GM18517 (cell line): ENCODE measurements at regions not wholly inside any gene's neighbourhood (a gene's known extent, or its start where the extent isn't known, plus 50 kb on each side); places are given as distances from the start of the nearest gene placed in this dataset.

Source experiments
- ATAC-seq: cut with Tn5 transposase; IDR thresholded peaks from one replicate; pipeline ENCODE4 v1.9.1; 2021; ENCODE audit warnings: mild to moderate bottlenecking, moderate library complexity; ENCODE audit not compliant: unreplicated experiment

DNA sequence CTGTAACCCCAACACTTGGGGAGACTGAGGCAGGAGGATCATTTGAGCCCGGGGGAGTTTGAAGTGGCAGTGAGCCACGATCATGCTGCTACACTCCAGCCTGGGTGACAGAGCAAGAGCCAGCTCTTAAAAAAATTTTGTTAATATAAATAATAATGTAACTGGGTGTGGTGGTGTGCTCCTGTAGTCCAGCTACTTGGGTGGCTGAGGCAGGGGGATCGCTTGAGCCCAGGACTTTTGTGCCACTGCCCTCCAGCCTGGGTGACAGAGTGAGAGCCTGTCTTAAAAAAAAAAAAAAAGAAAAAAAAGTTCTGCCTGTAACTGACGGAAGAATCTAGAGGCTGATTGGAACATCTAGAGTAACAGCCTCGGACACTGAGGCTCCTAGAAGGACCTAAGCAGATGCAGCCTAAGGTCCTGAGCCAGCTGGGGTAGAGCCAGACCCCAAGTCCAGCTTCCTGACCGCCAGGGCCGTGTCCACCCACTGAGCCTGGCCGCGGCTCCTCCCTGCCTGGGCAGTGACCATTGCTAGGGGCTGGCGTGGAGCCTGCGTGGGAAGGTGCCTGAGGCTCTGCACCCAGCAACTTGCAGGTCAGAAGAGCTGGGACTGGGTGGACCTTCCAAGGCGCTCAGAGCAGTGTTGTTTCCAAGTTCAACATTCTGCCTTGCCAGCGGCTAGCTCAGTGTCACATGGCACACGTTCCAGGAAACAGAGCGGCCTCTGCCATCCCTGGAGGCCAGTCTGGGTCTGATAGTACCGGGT lies 209.4 kb upstream of the CIBAR2 start:
- no peak for ATAC-seq

DNA sequence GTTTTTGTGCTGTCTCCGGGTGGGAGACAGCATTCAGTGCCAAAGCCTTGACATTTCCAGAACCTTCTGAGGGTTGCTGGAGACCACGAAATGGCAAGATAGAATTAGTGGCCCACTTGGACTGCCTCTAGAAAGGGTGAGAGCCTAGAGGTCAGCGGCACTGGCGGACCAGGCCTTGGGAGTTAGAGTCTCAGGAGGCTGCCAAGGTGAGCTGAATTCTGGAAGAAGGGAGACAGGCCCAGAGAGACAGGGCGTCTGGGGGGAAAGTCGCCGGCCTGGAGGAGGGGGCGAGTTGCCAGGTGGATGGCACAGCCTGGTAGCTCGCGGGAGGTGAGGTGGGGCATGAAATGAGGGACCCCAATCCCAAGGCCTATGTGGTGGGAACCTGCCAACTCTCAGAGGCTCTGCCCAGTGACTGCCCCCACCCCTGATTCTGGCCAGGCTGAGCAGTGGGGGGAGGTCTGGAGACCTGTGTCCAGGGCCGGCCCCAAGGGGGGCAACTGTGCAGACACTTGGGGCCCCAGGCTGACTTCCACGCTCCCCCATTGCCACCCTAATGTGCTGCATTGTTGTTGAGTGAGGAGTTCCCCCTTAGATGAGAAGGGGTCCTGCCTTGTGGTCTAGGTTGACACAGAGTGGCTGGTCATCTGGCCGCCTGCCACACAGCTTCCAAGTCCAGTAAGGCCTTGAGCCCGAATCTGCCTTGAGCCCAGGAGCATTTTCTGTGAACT lies 211.1 kb upstream of the CIBAR2 start:
- no peak for ATAC-seq

- ATAC-seq = no peak
Measured at GRCh38 chr16:85323961-85324253, 211.6 kb upstream of the CIBAR2 start.

DNA sequence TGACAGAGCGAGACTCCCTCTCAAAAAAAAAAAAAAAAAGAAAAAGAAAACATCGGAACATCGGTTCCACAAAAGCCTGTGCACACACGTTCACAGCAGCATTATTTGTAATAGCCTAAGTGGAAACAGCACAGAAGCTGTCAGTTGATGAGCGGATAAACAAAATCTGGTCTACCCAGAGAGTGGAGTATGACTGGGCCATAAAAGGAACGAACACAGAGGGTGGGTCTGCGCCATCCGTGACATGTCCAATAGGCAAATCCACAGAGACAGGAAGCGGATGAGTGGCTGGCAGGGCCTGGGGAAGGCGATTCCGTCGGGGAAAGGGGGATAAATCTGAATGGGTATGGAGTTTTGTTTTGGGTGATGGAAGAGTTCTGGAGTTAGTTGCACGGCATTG lies 212.2 kb upstream of the CIBAR2 start:
- no peak for ATAC-seq

DNA sequence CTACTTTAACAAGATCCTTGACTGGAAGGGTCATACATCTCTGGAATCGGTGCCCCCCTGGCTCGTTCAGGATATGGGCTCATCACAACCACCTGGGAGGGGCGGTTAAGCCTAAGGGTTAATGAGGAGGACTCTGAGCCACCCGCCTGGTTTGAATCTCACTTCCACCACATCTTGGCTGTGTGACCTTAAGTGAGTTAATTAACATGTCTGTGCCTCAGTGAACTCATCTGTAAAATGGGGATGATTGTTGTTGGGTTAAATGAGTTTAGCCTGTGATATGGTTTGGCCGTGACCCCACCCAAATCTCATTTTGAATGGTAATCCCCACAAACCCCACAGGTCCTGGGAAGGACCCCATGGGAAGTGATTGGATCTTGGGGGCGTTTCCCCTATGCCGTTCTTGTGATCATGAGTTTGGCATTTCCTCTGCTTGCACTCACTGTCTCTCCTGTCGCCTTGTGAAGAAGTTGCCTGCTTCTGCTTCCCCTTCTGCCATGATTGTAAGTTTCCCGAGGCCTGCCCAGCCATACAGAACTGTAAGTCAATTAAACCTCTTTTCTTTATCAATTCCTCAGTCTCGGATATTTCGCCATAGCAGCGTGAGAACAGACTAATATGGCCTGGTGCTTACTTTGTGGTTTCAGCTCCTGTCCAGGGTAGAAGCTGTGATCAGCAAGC lies 214.0 kb upstream of the CIBAR2 start:
- ATAC-seq = no peak

DNA sequence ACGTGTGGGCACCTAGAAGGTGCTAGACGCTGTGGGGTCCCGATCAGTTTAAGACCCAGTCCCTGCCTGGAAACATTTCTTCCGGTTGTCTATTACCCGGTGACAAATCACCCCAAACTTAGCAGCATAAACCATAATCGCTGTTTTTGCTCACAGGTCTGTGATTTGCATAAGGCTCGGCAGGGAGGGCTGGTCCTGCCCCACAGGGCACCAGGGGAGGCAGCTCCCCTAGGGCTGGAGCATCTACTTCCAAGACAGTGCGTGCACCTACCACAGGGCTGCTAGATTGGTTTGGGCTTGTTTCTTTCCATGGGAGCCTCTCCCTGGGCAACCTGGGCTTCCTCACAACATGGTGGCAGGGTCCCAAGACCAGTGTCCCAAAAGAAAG lies 214.5 kb upstream of the CIBAR2 start:
- no peak for ATAC-seq

GRCh38 chr16:85327731-85328675 lies 215.7 kb upstream of the CIBAR2 start:
- ATAC-seq = no peak

DNA sequence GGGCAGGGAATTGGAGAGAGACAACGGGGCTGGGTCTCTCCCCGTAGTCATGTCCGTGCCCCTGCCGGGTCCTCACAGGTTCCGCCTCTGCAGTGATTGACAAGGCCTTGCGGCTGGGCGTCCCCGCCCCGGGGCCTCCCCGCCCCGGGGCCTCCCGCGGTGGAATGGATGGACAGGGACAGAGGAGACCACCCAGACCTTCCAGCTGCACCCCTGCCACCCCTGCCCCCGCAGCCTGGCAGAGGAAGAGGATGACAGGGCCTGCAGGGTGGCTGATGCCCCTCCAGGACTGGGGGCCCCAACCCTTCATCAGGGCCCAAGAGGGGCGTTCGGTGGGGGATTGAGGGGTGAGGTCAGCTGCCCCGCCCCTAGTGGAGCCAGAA lies 216.4 kb upstream of the CIBAR2 start:
- no peak for ATAC-seq

DNA sequence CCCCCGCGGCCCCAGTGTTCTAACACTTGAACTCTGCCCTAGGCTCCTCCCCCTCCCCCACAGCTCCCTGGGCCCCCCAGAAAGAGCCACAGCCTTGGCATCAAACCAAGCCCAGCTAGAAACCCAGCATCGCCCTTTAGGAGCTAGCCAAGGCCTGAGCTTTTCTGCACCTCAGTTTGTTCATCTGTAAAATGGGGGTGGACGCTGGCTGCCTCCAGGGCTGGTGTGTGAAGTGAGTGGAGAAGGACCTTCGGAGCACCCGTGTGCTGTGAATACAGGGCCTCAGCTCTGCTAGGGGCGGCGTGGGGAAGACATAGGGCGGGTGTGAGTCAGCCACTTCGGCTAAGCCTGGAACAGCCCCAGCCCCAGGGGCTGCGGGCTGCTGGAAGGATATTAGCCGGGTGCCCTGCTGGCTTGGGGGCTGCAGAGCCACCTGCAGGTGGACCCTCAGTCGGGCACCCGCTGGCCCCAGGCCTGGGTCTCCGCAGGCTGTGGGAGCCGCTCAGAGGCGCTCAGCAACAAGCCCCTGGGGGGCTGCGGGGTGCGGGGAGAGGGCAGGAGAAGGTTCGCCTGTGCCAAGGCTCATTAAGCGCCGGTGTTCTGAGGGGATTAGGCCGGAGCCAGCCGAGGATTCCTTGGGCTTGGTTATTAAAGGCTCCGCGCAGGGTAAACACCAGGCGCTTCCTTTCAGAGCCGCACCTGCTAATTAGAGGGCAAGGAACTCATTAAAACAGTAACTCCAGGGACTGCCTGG lies 217.0 kb upstream of the CIBAR2 start:
- no peak for ATAC-seq

DNA sequence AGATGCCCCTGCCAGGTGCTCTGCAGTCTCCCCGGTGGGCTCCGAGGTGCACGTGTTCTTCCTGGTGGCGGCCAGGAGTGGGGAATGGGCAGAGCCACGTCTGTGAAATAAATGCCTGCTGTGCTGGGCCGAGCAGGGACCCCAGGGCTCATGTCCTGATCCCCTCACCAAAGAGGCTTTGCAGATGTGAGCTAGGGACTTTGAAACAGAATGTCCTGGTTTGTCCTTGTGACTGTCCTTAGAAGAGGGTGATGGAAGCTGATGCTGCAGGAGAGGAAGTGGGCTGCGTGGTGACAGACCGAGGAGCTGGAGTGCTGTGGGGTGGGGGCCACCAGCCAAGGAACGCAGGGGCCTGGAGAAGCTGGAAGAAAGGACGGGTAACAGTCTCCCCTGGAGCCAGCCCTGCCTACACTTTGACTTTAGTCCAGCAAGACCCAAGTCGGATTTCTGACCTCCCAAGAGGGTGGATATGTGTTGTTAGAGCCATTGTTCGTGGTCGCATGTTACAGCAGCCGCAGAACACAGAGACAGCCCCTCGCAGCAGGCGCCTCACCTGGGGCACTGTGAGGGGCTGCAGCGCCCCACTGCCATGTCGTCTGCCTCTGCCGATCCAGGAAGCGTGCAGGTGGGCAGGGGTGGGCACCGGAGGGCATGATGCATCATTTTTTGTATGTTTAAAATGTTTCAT lies 217.9 kb upstream of the CIBAR2 start:
- no peak for ATAC-seq

DNA sequence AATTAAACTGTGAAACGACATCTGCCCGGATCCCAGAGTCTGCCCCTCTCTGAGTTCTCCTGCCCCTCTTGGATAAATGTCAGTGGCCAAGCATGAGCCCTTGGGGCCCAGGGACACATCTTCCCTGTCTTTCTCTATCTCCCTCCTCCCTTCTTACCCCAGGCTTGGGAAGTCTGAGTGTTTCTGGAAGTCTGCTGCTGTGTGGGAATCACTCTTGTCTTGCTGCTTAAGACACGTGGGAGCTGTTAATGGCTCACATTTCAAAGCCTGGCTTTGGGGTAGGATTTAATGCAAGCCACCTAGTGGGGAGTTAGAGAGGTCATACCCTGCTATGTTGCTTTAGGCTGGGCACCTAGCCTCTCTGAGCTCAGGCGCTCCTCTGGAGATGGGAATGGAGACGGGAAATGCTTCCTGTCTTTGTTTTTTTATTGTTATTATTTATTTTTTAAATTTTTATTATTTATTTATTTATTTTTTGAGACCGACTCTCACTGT lies 218.5 kb upstream of the CIBAR2 start:
- ATAC-seq = no peak

DNA sequence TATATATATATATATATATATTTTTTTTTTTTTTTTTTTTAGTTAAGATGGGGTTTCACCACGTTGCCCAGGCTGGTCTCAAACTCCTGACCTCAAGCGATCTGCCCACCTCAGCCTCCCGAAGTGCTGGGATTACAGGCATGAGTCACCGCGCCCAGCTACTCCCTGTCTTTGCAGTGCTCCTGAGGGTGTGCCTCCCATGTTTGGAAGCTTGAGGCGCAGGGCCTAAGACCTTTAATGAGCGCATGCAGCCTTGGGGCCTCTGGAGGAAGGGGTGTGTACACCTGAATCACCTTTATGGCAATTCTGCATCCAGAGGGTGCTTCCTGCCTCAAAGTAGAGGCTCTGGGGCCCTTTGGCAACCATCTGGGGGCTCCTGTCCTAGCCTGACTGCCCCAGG lies 219.4 kb upstream of the CIBAR2 start:
- ATAC-seq = no peak

GRCh38 chr16:85332175-85332574 lies 219.9 kb upstream of the CIBAR2 start:
- no peak for ATAC-seq

DNA sequence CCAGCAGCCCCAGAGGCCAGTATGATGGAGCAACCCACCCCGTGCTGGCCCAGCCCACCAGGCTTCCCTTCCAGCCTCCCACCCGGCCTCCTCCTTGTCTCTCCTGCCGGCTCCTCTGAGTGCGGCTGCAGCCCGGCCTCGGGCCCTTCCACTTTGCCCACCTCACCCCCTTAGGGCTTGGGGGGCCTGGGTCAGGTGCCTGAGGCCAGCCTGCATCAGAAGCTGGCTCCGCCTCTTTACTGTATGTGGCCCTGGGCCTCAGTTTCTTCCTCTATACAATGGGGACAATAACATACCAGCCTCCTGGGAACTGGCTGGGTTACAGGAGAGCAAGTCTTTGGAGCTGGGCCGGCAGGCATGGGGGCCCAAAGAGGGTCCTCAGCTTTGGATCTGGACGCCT lies 221.1 kb upstream of the CIBAR2 start:
- ATAC-seq = no peak

DNA sequence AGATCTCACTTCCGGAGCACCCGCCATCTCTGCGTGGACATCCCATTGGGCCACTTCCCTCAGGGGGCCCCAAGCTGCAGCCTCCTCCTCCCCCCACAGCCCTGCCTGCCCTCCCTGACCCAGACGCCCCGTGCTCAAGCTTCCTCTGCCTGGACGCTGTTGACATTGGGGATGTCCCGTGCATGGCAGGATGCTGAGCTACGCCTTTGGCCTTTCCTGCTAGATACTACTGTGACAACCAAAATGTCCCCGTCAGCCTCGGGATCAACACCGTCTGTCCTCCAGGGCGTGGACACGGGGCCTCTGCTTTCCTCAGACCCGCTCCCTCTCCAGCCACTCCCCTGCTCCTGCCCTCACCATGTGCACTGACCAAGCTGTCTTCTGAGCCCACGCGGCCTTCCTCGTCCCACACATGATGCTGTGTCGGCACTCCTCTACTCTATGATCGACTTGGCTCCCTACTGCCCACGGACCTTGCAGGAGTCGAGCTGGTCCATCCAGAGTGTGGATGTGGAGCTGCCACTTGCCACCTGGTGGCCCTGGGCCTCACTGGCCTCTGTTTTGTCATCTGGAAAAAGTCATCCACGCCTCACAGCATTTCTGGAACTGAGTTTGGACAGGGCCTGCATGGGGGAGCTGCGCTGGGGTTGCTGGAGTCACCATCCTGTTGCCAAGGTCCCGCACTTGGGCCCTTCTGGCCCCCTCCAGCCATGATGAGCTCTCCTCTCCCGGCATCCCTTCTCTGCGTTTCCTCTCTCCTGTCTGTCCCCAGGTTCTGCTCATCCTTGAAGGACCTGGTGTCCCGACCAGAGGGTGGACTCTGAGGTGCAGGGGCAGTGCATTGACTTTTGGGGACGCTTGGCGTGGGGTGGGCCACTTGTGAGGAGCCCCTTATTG lies 221.7 kb upstream of the CIBAR2 start:
- no peak for ATAC-seq

DNA sequence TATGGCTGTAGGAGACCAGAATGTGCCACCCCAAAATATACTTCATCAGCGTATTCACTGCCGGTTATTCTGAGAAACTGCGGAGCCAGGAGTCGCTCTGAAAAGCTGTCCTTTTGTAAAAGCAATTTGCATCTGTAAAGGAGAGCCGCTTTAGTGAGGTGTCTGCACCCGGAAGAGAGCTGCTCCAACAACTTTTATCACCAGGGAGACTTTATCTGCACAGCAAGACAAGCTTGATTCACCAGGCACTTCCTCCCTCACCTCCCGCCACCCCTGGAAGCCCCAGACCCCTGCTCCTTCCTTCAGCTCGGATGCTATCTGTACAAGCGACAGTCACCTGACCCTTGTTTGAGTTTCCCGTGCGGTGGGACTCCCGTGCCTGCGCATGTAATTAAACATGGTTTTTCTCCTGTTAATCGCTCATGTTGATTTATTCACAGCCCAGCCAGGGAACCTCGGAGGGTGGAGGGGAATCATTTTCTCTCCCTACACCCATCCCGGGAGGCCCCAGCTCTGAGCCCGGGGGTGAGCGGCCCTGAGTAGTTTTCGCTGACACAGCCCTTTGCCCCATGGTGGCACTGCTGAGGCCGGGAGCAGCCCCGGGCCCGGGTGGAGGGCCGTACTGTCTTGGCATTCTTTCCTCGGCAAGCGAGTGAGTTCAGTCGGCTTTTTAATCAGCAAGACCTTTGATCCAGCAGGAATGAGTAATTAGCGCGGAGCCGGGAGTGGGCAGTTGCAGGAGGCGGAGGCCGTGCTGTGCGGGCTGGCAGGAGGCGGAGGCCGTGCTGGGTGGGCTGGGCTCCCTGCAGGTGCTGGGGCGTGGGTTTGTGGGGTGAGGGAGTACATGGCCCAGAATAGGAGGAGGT lies 222.7 kb upstream of the CIBAR2 start:
- ATAC-seq = no peak

GRCh38 chr16:85335584-85336491 lies 223.6 kb upstream of the CIBAR2 start:
- ATAC-seq = no peak
